HG02938 (cell line): ENCODE measurements at regions not wholly inside any gene's neighbourhood (a gene's known extent, or its start where the extent isn't known, plus 50 kb on each side); places are given as distances from the start of the nearest gene placed in this dataset.
"Not testable (repeated sequence)": the region's sequence is repeated elsewhere in the genome, so short reads cannot be mapped to it uniquely, and the experiment has no call there.

Experiments used
- ATAC-seq: cut with Tn5 transposase; IDR thresholded peaks from one replicate; pipeline ENCODE4 v1.9.1; 2021; ENCODE audit warnings: mild to moderate bottlenecking, moderate library complexity; ENCODE audit not compliant: unreplicated experiment

DNA sequence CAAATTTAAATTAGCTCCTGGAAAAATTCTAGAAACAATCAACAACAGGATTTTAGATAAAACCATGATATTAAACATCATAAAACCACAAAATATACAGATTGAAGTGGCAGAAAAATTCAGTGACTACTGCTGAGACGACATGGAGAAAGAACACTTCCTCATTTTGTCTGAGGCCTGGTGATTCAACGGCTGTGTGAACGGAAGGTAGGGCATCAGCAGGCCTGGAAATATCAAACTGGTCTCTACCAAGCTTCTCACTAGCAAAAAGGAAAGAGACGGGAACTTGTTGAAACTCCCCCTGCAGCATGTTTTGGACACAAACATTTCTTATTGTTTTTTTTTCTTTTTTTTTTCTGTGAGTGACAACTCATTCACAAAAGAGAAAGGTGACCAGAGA lies 58.0 kb upstream of the AHI1 start:
- no peak for ATAC-seq

DNA sequence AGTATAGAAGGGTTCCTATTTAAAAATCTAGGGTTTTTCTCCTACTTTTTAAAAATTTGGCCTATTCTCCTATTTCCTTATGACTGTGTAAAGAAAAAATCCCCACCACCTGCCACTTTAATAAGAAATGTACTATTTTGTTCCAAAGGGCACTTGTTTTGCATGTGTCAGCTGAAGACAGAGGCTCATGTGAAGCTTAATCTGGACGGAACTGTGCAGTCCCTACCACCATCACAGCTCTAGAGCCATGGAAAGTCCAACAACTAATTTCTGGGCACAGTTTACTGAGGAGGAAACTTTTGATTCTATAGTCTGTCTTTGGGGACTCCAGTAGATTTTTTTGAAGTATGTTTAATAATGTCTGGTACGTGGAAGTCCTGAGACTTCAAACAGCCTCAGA lies 60.0 kb upstream of the AHI1 start:
- ATAC-seq, result no peak

DNA sequence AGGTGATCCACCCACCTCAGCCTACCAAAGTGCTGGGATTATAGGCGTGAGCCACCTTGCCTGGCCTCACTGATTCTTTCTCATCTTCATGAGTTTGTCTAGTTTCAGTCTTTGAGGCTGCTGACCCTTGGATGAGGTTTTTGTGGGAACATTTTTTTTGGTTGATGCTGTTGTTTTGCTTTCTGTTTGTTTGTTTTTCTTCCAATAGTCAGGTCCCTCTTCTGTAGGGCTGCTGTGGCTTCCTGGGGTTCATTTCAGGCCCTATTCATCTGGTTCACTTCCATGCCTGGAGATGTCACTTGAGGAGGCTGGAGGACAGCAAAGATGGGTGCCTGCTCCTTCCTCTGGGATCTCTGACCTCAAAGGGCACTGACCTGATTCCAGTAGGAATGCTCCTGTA lies 68.1 kb upstream of the AHI1 start:
- not testable (repeated sequence) for ATAC-seq

DNA sequence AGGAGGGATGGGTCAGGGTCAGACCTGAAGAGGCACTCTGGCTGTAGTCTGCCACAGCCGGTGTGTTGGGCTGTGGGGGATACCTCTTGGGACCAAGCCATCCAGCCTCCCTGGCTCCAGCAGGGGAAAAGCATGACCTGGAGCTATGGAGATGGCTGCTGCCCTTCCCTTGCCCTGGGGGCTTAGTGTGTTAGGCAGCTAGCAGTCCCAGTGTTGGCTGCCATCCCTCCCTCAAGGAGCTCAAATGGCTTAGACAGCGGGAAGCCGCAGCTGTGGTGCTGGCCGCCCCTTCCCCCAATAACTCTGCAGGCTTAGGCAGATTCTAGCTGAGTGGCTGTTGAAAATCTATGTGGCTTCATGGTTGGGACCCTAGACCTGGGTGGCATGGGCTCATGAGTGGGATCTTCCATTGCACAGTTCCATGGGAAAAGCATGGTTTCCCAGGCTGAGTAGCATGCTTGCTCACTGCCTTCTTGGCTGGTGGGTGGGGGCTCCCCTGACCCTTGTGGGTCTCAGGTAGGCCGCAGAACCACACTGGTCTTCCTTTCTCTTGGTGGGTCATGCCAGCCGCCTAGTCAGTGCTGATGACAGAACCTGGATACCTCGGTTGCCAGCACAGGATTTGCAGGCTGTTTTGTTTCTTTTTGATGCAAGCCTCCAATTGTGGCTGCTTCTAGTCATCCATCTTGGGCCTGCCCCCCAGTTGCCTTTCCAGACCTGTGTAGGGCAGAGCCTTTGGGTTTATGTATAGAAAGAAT lies 69.0 kb upstream of the AHI1 start:
- ATAC-seq, result no peak

DNA sequence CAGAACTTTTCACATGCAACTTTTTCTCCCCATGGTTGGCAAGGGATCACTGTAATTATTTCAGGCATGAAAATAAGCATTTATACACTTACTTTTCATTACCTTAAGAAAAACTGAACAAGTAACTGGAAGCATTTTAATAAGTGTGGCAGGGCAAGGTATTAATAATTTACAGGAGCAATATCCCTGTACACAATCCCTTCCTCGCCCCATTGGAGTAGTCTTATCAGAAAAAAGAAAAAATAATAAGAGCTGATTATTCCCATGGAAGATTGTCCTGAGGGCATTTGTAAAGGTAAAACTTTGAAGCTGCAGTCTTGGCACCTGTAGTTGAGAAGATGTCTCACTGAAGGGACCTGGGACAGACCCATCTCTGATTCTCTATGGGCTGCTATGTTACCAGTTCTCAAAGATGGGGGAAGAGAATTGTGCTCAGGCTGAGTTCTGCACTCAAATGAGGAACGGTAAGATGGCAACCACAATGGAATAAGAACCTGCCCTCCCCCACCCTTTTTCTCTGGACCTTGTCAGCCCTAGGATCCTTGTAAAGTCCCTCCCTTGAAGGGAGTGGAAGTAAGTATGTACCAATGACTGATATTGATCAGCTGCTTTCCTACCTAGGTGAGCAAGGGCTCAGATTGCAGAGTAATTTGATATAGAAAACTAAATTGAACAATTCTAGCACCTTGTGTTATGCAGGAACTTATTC lies 70.0 kb upstream of the AHI1 start:
- no peak for ATAC-seq

DNA sequence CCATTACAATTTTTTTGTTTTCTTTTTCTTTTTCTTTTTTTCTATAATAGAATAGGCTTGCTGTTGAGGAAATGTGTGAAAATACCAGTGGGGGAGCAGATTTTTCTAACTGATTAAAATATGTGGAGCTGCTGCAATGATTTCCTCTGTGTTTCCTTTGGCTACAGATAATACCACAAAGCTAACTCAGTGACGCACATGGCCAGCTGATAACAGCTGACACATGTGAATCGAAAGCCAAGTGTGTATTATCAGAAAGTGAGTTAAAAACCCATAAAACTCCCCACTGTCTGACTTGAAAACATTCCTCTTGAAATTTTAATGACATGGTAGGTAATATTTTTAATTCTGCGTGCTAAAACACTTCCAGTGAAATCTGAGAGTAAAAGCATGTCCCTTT lies 70.8 kb upstream of the AHI1 start:
- peak; percentile 73 for ATAC-seq

DNA sequence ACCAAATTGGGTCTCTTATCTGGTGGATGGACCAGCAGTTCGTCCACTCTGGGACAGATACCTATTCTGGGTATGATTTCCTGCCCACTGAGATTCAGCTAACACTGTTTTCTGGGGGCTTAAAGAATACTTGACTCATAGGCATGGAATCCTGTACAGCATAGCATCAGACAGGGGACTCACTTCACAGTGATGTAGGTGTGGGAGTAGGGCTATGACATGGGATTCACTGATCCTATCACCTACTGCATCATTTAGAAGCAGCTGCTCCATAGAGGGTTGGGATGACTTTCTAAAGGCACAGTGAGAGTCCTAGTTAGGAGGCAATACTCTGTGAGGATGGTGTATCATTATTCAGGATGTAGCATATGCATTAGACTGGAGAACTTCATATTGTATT lies 74.5 kb upstream of the AHI1 start:
- ATAC-seq, result no peak

DNA sequence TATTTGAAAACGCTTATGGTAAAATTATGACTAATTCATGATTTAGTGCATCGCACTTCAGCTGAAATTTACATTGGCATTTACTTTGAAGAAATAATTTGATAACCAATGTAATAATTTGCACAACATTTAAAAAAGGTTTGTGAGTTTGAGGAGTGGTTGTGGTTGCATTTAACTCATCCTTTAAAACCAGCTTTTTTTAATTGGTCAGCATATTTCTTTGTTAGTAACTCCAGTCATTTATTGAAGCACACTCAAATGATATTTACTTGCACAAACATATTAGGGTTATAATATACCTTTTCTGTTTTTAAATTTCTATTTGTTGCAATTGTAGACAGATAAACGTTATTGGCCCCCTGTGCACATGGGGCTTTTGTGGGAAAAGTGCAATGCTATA lies 78.1 kb upstream of the AHI1 start:
- ATAC-seq, result no peak

DNA sequence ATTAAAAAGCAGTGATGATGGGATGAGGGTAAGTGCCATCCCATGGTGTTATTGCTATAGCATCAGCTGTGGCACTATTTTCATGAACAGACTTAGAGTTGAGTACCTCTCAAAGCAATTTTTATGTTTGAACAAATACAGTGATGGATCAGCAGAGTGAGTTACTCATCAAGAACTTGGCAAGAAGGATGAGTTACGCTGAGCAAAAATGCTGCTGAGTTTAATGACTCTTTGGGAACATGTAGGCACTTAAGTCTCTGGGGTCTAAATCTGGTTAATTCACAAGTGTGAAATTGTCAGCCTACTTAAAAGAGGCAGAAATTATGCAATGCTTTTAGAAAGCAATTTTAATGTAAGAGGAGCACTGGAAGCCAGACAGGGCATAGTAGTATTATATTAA lies 78.5 kb upstream of the AHI1 start:
- no peak for ATAC-seq

DNA sequence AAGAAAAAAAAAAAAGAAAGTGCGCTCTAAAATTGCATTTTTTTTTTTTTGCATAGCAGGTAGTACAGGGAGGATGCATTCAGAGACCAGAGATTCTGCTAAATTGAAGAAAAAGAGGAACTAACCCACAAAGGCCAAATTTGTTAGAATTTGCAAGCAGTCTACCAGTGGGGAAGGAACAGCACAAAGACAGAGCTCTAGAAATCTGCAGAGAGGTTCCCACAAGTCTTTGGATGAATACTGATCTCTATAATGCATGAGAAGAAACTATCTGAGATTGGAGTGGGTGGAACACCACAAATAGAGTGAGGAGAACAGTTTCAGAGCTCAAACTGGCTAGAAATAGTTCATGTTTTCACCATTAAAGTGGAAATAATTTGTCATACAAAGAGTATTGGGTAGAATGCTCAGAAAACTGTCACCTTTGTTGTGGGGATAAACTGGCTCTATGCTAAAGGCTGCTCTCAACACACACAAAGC lies 79.6 kb upstream of the AHI1 start:
- peak; percentile 90 for ATAC-seq

DNA sequence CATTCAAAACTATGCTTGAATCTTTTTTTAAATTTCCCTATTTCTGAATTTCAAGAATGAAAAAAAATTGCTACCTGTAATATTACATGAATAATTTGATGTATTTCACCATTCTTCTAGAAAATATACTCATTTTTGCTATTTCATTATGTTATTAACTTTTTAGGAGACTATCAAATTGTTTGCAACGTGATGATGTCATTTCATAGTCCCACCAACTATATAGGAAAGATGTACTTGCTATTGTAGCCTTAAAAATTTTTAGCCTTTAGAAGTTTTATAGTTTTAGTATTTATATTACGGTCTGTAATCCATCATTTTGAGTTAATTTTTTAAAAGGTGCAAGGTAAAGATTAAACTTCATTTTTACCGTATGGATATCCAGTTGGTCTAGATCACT lies 81.4 kb upstream of the AHI1 start:
- ATAC-seq, result no peak

DNA sequence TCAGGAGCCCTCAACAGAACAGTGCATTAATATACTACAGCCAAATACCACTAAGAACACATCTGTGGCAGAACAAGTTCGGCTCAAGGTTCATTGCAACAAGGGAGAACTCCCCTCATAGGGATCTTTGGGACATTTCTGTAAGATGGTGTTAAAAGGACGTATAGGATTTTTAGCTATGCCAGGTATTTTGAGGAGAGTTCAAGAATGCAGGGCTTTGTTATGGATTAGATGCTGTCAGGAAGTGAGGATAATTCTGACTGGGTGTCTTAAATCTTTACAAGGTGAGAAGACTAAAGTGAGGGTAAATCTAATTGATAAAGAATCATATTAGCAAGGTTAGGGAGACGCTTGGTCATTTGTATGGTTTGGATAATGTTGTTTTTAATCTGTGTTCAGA lies 83.7 kb upstream of the AHI1 start:
- no peak for ATAC-seq

DNA sequence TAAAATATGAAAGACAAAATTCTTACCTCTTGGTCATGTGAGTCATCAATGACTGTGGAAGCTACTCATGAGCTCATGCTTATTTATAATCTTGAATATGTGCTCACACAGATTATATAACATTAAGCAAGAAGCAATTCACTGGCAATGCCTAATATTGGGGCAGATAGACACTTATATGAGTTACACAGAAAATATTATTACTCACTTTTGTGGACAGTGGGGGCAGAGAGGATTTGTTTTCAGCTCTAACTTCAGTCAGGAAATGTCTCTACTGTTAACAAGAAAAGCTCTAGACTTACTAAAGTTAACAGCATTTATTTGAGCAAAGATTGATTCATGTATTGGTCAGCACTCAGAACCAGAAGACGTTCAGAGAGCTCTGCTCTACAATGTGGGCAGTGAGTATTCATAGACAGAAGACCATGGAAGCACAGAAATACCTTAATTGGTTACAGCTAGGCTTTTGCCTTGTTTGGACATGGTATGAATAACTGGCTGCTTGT lies 85.8 kb upstream of the AHI1 start:
- no peak for ATAC-seq

DNA sequence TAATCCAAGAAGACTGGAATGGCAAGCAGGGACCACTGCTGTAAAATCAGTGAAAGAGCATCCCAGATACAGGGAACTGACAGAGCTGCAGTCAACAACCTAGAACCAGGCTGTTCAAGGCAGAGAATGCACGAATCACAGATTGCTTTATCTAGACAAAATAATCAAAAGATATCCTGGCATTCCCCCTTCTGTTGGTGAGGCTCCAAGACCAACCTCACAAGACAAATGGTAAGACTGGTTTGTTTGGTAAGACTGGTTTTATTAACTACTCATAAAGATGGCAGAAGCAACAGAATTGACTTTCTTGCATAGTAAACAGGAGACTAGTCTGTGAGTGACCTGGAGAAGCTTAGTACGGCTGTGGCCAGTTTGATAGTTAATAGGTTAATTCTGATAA lies 88.8 kb upstream of the AHI1 start:
- ATAC-seq, result no peak

DNA sequence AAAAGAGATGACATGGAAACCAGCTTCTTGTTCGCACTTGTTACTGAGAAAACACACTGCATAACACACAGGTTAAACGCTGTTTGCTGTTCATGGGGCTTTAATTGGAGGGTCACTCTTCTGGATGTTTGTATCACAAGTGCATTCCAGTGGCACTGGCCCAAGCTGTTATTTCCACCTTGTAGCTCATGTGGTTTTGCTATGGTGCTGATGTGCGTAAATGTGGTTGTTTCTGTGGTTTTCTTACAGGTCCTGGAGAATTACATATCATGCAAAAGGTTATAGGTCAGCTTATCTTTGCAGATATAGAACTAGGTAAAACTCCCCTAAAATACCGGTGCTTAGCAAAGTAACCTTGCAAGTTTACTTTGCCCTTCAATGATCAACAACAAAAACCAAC lies 89.3 kb upstream of the AHI1 start:
- ATAC-seq, result no peak

DNA sequence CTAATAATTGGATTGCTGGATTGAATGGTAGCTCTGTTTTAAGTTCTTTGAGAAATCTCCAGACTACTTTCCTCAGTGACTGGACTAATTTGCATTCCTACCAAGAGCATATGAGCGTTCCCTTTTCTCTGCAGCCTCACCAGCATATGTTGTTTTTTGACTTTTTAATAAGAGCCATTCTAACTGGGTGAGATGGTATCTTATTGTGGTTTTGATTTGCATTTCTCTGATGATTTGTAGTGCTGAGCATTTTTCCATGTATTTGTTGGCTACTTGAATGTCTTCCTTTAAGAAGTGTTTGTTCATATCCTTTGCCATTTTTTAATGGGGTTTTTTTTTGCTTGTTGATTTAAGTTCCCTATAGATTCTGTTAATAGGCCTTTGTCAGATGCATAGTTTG lies 94.7 kb upstream of the AHI1 start:
- no peak for ATAC-seq

DNA sequence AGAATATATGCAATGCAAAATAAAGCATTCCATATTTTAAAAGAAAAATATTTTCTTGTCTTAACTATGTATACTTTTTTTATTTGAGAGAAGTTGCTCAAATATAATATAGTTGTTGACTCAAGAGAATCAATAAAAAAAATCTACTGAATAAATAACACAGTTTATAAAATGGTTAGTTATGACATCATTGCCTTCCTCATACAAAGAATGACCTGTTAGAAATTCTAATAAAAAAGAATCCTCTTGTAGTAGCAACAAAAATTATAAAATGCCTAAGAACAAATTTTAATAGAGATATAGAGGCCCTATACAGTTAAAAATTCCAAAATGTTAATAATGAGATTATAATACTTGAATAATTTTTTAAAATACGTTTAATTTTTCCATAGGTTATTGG lies 96.5 kb upstream of the AHI1 start:
- no peak for ATAC-seq

DNA sequence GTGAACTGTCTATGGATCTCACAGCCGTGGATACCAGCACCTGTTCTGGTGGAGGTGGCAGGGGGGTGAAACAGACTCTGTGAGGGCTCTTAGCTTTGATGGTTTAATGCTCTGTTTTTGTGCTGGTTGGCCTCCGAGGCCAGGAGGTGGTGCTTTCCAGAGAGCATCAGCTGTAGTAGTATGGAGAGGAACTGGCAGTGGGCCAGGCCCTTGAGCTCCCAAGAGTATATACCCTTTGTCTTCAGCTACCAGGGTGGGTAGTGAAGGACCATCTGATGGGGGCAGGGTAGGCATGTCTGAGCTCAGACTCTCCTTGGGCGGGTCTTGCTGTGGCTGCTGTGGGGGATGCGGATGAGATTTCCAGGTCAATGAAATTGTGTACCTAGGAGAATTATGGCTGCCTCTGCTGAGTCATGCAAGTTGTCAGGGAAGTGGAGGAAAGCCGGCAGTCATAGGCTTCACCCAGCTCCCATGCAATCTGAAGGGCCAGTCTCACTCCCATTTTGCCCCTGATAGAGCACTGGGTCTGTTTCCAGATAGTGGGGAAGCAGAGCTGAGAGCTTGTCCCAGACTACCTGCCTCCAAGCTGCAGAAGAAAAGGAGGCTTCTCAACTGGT lies 102.7 kb upstream of the AHI1 start:
- ATAC-seq, result no peak

DNA sequence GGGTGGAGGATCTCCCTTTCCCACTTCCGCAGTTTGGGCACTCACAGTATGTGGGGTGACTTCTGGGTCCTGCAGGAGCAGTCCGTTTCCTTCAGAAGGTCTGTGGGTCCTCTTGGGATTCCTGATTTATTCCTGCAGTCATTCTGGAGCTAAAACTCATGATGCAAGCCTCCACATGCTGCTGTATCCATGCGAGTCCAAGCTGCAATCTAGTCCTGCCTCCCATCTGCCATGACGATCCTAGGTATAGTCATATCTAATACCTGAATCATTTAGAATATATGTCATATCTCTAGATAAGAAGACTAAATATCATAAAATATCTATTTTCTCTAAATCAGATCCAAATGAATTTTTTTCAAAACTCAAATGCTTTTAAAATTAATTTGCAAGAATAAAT lies 103.4 kb upstream of the AHI1 start:
- ATAC-seq, result no peak

DNA sequence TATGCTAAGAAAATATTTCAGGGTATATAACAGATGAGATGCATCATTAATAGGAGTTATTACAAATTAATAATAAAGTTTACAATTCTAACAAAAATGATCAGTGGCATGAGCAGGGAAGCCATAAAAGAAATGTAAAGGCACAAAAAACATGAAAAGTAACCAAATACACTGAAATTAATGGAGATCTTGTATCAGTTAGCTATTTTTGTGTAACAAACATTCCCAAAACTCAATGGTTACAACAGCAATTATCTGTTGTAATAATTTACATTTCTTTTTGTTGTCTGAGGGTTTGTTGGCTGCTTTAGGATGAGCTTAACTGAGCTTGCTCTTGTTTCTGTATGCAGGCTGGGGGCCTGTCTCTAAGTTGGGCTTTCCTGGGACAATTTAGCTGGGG lies 104.3 kb upstream of the AHI1 start:
- no peak for ATAC-seq

DNA sequence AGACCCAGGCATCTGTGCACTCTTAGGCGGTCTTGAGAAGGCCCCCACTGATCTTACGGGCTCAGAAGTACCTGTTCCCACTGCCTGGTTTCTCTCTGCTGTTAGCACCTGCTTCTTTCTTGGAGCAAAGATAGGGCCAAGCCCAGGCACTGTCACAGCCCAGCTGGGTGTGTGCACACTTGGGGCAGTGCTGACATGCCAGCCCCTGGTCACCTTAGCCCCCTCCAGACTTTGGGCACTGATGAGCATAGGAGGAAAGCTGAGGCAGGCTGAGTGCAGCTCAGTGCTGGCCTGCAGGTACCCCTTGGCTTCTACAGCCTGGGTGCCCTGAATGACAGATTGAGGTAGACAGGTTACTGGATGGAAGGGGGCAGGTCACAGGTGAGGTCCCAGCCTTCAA lies 105.7 kb upstream of the AHI1 start:
- no peak for ATAC-seq
